ENCODE measurements at regions not wholly inside any gene's neighbourhood (a gene's known extent, or its start where the extent isn't known, plus 50 kb on each side); places are given as distances from the start of the nearest gene placed in this dataset.

DNA sequence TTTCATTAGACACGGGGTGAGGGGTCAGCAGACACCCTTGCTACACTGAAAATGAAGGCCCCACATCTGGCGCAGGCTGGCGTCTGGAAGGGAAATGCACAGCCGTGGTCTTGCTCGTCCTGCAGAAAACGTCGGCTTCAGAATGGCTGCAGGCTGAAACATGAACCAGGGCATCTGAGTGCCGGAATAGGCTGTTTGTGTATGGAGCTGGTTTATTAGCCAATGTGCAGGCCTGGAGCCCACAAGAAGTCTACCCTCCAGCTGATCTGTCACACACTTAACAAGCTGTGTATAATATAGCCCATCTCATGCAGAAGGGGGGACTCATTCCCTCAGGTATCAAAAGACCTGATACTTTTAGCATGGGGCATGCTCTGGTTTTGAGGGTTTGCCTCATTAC is 153.4 kb upstream of the SOX11 start:
- TF ChIP-seq, protein P1, sequence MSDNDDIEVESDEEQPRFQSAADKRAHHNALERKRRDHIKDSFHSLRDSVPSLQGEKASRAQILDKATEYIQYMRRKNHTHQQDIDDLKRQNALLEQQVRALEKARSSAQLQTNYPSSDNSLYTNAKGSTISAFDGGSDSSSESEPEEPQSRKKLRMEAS (IDR thresholded peaks at IDR 0.05): no peak
- TF ChIP-seq CTCF (IDR thresholded peaks at IDR 0.05) (no peak), MAFK (IDR thresholded peaks at IDR 0.05; ENCODE audit: partially characterized antibody) (no peak), HDAC2 (IDR thresholded peaks at IDR 0.05) (no peak), POLR2A (IDR thresholded peaks at IDR 0.05; ENCODE audit: low read length) (no peak), USF2 (IDR thresholded peaks at IDR 0.05) (no peak), EP300 (IDR thresholded peaks at IDR 0.05) (no peak), POLR2AphosphoS2 (conservative IDR thresholded peaks at IDR 0.05; ENCODE audit: low read length) (no peak), RCOR1 (IDR thresholded peaks at IDR 0.05; ENCODE audit: low read depth, low read length) (no peak), CBX2 (IDR thresholded peaks at IDR 0.05; ENCODE audit: borderline replicate concordance, low read depth) (no peak), ZSCAN20 (CRISPR knock-in tag; IDR thresholded peaks at IDR 0.05) (no peak)
- TF ChIP-seq, protein P2, sequence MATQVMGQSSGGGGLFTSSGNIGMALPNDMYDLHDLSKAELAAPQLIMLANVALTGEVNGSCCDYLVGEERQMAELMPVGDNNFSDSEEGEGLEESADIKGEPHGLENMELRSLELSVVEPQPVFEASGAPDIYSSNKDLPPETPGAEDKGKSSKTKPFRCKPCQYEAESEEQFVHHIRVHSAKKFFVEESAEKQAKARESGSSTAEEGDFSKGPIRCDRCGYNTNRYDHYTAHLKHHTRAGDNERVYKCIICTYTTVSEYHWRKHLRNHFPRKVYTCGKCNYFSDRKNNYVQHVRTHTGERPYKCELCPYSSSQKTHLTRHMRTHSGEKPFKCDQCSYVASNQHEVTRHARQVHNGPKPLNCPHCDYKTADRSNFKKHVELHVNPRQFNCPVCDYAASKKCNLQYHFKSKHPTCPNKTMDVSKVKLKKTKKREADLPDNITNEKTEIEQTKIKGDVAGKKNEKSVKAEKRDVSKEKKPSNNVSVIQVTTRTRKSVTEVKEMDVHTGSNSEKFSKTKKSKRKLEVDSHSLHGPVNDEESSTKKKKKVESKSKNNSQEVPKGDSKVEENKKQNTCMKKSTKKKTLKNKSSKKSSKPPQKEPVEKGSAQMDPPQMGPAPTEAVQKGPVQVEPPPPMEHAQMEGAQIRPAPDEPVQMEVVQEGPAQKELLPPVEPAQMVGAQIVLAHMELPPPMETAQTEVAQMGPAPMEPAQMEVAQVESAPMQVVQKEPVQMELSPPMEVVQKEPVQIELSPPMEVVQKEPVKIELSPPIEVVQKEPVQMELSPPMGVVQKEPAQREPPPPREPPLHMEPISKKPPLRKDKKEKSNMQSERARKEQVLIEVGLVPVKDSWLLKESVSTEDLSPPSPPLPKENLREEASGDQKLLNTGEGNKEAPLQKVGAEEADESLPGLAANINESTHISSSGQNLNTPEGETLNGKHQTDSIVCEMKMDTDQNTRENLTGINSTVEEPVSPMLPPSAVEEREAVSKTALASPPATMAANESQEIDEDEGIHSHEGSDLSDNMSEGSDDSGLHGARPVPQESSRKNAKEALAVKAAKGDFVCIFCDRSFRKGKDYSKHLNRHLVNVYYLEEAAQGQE (IDR thresholded peaks at IDR 0.05): no peak
